Stimulated activated CD4-positive, alpha-beta T cell treated with anti-CD3 and anti-CD28 coated beads, Interleukin-4, amount 100 ng/mL, for 48 hours (primary cell): ENCODE measurements at regions not wholly inside any gene's neighbourhood (a gene's known extent, or its start where the extent isn't known, plus 50 kb on each side); places are given as distances from the start of the nearest gene placed in this dataset.

Experiments used
- DNase-seq, 2 donors: peaks; one replicate each; pipeline ENCODE4 v3.0.0-alpha.2; 2020; ENCODE audit warnings: low read depth in 2 of 2

DNA sequence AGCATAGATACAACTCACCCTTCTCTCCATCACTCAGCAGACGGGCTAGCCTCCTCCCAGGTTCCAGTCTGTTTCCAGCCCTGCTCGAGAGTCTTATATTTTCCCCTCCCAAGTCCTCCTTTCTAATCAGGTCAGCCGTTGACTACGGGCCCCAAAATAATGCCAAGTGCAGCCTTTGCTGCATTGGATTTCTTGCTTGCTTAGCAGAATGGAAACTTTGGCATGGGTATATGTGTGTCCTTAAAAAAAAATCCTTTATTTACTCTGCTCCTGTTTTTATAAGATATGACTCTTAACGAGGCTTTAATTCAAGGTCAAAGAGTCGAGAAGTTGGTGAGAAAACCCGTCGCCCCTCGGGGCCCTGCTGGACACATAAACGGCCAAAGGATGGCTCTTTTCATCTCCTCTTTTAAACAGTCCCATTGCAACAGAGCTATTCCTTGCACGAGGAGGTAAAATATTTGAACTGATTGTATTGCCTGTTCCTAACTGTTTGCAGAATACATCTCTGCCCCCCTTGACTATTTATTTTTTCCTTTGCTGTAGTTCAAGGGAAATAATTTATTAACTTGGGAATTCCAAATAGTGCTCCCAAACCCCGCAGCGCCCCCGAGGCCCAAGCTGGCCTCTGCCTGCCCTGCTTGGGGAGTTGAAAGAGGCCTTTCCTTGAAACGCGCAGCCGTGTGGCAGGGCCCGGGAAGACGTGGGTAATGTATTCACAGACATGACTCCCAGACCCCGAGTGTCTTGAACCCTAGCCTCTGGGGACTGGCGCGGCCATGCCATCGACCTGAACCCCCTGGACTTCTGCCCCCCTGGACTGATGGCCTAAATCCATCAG, 156.5 kb upstream of the MYL2 start:
- no peak for DNase-seq

GRCh38 chr12:111076199-111076598, 155.8 kb upstream of the MYL2 start:
- DNase-seq: no peak

DNA sequence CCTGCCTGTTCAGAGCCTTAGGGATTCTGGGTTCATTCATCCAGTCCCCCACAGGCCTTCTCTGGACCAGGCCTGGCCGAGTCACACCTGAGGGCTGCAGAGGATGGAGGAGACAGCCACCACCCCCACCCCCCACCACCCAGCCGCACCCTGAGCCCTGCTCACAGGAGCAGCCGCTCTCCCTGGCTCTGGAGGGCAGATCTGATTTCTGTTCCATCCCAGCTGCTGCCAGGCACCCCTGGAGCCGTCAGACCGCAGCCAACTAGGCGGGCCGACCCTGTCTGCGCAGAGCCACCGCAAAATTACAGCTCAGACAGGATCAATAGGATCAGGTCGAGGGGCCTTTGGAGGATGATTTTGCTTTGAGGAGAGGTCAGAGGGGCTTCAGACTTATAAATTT, 154.6 kb upstream of the MYL2 start:
- no peak for DNase-seq

- DNase-seq: no peak
These were observed 154.2 kb upstream of the MYL2 start for GRCh38 chr12:111074559-111074958.

- no peak for DNase-seq
These were observed 153.0 kb upstream of the MYL2 start for GRCh38 chr12:111073370-111073769.

DNA sequence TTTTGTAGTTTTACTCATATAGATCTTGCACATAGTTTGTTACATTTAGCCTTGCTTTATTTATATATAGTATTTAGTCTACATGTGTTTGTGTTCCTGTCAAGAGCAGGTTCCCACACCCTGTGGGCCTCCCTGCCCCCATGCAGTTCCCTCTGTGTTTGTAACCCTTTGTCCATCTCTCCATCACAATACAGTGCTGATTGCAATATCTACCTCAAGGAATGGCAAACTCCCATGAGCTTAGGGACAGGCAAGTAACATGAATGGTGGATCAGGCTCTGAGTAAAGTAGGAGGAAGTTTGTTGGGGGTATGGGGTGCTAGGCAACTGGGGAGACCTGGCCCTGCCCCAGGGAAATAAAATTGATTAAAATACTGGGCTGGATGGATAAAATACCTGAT, 151.9 kb upstream of the MYL2 start:
- no peak for DNase-seq

DNA sequence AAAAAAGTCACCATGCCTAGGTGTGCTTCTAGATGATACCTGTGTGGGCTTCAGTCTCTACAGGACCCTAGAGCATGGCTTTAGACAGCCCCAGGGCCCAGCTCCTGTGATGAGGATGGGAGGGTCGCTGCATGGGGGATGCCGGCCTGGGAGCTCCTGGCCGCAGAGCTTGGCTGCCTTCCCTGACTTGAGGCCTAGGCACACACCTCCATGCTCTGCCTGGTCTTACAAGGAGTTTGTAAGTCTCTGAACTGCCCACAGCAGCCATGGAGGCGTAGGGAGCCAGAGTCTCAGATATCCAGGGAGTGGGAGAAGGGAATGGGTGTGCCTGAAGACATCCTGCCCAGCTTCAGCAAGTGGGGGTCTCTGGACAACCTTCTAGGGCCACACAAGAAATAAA, 149.5 kb upstream of the MYL2 start:
- no peak for DNase-seq

GRCh38 chr12:111068290-111068689, 147.9 kb upstream of the MYL2 start:
- DNase-seq: peak in 1 of 2 donors; percentile 3

DNA sequence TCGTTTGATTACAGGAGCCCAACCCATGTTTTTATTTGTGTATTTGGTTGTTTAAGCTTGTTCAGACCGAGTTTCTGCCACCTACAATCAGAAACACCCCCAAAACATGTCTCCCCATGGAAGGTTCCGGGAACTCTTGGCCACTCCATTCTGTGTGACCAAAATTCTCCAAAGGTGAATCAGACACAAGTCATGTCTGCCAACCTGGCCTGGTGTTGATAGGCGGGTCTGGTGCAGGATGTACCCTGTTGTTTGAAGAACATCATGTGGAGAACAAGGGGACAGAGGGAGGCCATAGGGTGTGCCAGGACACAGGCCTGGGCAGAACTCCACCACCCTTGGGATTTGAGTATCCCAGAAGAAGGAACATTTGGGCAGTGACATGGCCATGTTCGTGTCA, 147.1 kb upstream of the MYL2 start:
- DNase-seq: no peak

- no peak for DNase-seq
These were observed 146.5 kb upstream of the MYL2 start for GRCh38 chr12:111066744-111067437.

DNA sequence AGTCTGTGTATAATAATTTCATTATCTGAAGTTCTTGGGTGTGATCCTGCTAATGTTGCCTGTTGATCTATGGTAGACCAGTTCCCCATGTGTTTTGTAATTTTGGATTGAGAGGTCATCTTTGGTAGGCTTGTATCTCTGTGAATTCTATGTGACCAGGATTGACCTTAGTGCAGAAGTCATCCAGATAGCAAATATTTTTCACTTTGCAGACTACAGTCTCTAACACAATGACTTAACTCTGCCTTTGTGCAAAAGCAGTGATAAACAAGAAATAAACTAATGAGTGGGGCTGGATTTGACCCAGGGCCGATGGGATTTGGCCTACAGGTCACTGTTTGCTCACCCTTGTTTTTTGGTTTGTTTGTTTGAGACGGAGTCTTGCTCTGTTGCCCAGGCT, 144.6 kb upstream of the MYL2 start:
- no peak for DNase-seq

GRCh38 chr12:111064154-111064553, 143.8 kb upstream of the MYL2 start:
- DNase-seq: no peak

DNA sequence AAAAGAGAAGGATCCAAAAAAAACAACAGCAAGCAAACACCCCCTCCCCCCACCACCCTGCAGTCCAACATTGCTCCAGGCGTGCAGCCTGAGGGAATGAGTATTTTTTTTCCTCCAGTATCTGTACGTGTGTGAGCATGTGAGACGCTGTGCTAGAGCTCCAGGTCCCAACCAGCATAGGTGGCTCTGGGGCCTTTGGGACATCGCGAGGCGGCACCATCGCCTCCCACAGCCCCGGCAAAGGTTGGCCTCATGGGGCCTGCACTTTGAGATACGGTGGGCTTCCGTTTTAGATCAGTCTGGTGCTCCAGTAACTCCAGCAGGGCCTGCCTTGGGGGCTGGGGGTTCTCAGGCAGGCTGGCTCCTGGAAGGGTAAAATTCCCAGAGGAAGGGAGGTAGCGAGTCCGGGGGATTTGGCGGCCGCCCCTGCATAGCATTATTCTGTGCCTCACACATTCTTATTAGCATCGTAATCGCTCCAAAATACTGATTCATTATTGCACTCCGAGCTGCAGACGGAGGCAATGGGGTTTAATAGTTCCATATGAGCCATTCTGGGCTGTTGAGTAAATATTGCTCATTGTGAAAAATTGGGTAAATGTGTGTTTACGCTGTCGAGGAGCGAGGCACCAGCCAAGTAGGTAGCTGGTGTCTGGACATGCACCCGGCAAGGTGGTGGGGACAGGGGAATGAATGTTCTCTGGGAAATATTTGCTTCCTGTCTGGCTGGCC, 143.1 kb upstream of the MYL2 start:
- DNase-seq: no peak

- no peak for DNase-seq
These were observed 137.5 kb upstream of the MYL2 start for GRCh38 chr12:111057701-111058425.

GRCh38 chr12:111056618-111057521, 136.5 kb upstream of the MYL2 start:
- peak; percentile 48 for DNase-seq

DNA sequence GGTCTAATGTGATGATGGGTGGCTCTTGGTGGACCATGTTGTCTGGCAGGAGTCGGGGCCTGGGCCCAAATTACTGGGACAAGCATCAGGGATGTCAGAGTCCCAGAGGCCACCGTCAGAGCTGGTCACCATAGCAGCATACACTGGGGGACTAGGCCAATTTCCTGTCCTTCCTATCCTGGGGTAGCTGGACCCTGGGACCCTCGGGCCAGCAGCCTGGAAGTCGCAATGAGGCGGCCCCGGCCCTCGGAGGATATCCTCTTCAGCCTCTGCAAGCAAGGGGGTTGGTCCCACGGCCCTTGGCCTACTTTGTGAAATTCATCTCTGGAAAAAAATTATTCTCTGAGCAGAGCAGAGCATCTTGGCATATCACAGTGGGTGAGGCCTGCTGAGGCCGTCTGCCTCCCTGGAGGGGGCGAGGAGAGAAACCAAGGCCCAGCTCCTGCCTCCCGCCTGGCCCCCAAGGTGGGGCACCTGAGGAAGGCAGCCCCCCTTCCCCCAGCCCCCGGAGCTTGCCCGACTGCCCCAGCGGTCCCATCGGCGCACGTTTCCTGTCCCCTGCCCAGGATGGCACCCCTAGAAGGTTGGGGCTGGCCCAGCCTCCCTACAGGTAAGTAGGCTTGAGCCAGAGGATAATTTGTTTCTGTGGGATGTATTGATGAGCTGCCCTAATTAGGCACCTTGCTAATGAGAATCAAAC, 135.0 kb upstream of the MYL2 start:
- no peak for DNase-seq

- DNase-seq: no peak
These were observed 128.6 kb upstream of the MYL2 start for GRCh38 chr12:111048991-111049390.

- no peak for DNase-seq
These were observed 126.5 kb upstream of the MYL2 start for GRCh38 chr12:111046896-111047295.

DNA sequence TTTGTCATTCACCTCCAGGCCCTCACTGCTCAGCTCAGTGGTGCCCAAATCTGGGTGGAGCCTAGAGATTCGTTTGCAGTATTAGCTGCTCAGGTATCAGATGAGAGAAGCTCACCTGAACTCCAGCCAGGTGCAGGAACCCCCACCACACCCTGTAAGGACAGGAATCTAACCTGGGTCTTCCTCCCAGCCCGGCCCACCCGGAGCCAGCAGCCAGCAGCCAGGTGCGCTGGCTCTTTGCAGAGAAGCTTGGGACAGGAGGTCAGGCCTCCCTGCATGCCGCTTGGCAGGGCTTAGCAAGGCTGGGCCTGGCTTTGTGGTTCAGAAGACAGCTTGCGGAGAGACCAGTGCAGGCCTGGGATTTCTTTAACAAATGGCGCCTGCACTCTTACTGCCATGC, 125.6 kb upstream of the MYL2 start:
- DNase-seq: no peak

- DNase-seq: no peak
These were observed 120.7 kb upstream of the MYL2 start for GRCh38 chr12:111041091-111041490.
